ENCODE measurements at regions not wholly inside any gene's neighbourhood (a gene's known extent, or its start where the extent isn't known, plus 50 kb on each side); places are given as distances from the start of the nearest gene placed in this dataset.

DNA sequence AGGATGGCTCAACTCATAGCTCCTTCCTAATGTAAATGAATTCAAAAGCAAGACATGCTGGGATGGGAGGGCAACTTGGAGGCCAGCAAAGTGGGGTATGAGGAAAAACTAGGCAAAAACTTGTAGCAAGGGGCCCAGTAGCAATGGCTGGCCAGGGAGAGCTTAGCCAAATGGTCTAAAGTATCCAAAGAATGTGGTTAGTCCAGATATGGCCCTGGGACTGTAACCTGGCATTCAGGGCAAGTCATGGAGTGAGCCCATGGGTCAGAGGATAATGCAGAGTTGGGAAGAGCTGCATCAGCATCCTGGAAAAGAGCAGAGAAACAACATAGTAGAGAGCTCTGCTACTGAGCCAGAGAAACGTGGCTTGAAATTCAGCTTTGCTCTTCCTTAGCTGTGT lies 191.7 kb downstream of the SUCLA2 start:
- TF ChIP-seq, protein P1, sequence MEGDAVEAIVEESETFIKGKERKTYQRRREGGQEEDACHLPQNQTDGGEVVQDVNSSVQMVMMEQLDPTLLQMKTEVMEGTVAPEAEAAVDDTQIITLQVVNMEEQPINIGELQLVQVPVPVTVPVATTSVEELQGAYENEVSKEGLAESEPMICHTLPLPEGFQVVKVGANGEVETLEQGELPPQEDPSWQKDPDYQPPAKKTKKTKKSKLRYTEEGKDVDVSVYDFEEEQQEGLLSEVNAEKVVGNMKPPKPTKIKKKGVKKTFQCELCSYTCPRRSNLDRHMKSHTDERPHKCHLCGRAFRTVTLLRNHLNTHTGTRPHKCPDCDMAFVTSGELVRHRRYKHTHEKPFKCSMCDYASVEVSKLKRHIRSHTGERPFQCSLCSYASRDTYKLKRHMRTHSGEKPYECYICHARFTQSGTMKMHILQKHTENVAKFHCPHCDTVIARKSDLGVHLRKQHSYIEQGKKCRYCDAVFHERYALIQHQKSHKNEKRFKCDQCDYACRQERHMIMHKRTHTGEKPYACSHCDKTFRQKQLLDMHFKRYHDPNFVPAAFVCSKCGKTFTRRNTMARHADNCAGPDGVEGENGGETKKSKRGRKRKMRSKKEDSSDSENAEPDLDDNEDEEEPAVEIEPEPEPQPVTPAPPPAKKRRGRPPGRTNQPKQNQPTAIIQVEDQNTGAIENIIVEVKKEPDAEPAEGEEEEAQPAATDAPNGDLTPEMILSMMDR (tag by site-specific recombination; IDR thresholded peaks at IDR 0.05), result no peak
- TF ChIP-seq ZNF366 (tag by site-specific recombination; conservative IDR thresholded peaks at IDR 0.05), result no peak
- TF ChIP-seq ZNF629 (tag by site-specific recombination; IDR thresholded peaks at IDR 0.05), result no peak
- no peak for TF ChIP-seq ZNF175 (tag by site-specific recombination; IDR thresholded peaks at IDR 0.05)
- TF ChIP-seq ZNF548 (tag by site-specific recombination; IDR thresholded peaks at IDR 0.05), result no peak
- no peak for TF ChIP-seq YY1 (tag by site-specific recombination; IDR thresholded peaks at IDR 0.05)
